Kidney glomerular epithelial cell (primary cell): ENCODE measurements at regions not wholly inside any gene's neighbourhood (a gene's known extent, or its start where the extent isn't known, plus 50 kb on each side); places are given as distances from the start of the nearest gene placed in this dataset.

ENCODE experiments used
- DNase-seq: peaks from one replicate; lab custom pipeline; 2025; lab: John Stamatoyannopoulos, UW

DNA sequence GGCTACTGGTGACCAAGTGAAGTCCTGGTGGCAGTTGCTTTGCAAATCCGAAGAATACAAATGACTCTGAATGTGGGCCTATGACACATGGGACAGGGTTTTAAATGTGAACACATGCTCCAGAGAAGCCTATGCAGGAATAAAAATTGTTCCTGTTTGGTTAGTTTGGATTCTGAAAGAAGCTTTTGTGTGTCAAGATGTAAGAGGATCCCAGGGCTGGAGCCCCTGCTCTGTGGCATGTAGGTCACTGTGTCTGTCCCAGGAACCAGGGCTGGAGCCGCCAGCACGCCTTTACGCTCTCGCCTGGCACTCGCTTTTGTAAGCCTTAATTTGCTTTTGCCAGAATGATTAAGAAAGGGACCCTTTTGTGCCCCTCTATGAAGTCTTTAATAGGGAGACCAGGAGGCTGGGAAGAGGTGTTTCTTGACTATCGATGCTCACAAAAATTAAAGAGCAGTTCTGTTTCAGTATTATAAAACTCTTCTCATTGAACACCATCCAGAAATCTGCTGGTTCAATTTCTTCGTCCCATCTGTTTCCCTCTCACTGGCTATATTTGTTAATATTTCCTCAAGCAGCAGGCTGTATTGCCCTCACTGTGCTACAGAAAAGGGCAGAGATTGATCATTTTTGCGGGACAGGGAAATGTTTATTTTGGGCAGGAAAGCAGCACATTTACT is 532.7 kb upstream of the POU3F3 start:
- DNase-seq: no peak

DNA sequence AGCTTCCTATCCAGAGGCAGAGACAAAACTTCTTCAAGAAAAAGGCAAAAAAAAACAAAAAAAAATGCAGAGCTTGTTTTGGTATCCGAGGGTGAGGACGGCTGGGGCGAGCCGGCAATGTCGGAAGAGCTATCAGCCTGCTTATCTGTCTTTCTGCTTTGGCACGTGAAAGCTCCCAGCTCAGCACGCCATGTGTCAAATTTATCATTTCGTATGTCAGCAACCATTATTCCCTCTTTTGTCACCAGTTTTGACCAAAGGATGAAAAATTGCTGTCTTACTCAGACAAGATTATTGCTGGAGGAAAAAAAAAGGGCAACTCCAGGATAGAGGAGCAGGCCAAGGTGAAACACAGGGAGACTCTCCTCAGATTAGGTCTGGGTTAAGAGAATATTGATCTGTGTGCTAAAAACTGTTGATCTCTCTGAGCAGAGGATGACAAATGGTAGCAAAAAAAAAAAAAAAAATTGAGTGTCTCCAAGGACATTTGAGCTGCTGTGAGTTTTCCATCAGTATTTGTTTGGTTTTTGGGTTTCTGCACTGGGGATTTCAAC is 532.0 kb upstream of the POU3F3 start:
- no peak for DNase-seq

DNA sequence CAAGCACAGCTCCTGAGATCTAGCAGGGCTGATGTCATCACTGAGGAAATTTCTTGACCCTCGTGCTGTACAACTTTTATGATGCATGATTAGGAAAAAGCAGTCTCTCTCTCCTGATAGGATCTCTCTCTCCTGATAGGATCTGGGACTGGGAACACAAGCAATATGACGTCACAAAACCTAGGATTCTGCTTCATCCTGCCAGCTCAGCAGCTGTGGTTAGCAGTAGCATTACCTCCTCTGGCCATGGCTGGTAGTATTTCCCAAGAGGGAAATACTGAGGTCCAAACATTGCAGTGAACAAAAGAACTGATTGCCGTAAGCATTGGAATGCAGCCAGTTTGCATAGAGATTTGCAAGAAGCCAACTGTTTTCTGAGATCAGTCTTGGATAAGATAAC is 521.2 kb upstream of the POU3F3 start:
- DNase-seq: no peak

DNA sequence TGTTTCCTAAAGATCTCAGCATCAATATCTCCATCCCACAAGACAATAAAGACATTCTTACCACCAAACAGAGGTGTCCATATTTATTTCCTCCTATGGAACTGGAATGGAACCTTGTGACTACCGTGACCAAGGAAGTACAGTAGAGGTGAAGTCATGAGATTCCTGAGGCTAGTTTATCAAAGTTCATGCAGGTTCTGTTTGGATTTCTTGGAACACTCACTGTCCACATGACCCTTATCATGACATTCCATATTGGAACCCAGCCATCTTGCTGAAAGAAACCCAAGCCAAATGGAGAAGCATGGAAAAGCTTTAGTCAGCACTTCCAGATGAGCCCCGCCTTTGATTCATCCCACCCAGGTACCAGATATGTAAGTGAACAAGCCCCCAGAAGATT is 516.0 kb upstream of the POU3F3 start:
- no peak for DNase-seq

DNA sequence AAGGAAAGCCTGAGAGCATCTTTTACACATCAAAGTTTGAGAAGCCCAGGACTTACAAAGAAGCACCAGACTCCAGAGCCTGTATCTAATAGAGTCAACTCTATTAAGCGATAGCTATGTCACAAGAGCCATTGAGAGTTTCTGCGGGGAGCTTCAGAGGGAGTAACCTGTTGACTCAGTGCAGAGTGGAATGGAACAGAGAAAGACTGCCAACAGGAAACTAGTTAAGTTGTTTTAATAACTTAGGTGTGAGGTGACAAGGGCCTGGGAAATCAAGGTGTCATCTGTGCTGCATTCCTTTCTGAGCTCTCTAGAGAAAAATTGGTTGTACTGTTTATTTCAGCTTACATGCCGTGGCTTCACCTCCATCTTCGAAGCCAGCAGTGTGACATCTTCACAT is 513.8 kb upstream of the POU3F3 start:
- DNase-seq: no peak

DNA sequence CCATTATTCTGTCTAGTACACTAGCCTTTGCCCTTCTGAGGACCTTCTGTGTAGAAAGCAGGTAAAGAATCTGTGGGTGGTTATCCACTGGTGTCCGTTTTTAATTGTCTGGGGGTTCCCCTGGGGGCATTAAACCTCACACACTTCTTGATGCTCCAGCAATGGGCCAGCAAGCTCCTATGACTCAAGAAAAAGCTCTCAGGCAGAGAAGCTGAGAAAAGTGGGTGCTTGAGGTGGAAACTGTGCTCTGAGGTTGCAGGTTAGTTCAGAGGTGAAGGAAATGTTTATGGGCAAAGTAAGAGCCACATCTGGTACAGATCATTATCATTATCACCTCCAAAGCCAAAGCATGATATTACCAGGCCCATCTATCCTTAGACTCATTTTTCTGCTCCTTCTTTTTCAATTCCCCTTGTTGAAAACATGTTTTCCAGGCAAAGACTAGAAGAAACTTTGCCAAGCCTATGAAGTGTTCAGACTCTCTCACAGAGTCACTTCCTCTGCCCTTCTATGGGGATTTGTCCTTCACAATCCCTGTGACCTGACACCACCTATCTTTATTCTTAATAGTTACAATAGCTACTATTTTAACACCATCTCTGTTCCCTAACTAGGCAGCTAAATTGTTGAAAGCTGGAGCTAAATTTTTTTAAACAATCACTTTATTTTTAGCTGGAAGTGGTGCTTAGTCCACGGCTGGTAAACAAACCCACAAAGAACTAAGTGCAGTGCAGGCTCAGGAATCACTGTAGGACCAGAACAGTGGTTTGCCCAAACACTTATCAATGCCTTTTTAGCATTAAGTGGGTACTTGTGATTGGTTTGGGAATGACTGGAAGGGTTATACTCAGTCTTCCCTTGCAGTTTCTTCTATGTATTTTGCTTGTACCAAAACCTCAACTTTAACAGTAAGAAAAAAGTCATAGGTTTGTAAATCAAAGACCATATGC is 512.8 kb upstream of the POU3F3 start:
- no peak for DNase-seq

DNA sequence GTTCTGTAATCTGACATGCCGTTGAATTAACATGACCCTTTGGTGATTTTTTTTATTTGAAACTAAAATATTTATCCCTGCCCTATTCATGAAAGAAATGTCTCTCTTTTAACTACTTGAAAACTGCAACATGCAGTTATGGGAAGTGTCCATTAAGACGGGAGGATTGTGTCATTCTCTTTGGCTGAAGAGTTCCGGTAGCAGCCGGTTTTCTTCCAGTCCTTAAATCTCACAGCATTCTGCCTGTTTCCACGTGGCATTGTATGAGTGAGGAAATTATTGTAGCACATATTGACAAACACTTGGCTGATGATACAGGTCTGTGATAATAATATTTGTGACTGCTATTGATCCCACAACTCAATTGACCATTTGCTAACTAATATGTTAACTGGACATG is 509.6 kb upstream of the POU3F3 start:
- DNase-seq: no peak

DNA sequence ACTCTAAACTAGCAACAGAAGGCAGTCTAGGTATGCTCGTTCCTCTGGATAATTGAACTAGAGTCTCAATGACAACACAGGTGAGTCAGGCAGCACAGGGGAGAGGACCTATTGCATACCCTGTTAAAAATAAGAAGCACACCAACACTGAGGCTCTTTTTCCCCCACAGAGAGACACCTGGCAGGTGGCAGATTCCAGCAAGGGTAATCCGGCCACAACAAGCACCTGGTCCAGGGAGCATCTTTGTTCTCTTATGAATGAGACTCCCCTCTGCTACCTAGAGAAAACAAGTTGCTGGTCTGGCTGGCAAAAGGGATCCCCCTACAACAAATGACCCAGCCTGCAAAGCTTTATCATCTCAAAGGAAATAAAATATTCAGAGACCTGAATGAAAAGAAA is 508.9 kb upstream of the POU3F3 start:
- no peak for DNase-seq

DNA sequence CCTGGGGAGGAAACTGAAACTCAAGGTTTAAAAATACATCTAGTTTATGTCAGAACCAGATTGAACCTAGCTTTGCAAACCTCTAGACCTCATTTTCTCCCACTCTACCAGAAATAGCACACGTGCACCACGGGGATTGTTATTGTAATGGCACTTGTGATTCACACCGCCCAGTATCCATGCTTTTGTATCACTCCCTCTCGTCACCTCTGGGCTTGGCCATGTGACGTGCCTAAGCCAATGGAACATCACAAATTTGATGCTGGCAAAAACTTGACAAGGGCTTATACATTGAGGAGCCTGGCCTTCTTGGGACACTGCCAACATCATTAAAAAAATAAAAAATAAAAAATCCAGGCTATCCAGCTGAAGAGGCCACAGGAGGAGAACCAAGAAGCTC is 495.8 kb upstream of the POU3F3 start:
- DNase-seq: no peak

DNA sequence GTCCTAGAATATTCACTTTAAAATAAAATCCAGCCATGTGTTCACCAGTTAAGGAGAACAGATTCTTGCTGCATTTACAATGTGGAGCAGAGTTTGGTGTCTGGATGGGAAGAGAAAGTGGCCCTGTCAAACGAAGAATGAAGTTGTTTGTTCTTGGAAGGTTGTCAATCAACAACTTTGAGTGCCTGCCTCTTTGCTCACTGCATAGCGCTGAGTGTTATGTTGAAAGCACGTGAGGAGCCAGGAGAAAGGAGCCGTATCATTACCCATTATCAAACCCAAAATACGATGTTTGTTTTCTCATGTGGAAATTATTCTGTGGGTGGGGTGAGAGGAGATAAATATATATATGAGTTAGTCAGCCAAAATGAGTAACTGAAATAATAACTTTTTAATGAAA is 492.5 kb upstream of the POU3F3 start:
- no peak for DNase-seq

DNA sequence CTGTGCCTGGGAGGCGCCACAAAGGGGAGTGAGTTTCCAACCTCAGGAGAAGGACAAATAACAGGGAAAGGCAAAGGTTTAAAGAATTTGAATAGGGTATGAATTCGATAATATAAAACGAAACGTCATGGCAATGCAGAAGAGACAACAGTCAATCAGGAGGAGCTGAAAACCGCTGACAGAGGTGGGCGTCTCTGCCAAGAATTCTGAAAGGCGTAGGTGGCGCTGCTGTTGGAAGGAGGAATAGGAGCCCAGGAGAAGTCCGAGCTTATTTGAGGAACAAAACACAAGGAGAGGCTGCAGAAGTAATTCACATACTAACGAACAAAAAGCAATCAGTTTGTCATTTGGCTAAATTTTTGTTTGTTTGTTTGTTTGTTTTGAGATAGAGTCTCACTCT is 485.8 kb upstream of the POU3F3 start:
- no peak for DNase-seq

DNA sequence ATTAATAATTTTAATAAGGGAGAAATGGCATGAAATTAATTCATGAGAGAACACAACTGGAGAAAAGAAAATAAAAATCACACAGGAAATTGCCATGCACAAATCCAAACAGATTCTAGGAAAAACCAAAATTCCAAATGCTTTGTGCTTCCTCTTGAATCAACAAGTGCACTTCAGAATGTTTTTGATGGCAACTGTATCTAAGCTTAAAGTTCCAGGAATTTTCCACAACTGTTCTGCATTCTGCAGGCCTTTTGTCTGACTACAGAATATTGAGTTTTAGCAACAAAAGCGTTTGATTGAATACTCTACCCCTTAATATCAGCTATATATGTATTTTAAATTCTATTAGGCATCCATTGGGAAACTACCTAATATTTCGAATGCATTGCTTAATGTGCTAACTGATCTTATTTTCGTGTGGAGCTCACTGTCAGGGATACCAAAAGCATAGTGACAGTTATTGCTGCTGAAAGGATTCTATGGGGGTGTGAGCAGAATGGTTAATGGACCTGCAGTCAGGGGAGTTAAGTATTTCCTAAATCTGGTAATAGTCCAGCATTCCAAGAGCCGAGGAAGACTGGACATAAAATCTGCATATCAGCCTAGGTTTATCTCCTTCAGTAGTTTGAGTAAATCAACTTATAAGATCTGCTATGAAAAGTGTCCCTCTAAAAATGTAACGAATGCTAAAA is 482.7 kb upstream of the POU3F3 start:
- DNase-seq: no peak

DNA sequence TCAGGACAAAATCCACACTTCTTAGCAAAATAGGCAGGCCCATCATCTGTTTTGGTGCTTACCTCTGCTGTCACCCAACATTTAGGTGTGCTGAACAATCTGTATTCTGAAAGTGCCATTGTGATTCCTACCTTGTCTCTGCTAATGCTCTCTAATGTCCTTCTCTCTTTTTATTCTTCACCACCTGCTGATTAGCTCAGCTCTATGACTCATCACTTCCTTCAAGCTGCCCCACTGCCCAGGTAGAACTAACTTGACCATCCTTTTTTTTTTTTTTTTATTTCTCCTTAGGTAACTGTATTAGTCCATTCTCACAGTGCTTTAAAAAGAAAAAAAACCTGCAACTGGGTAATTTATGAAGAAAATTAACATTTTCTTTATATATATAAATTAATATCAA is 478.7 kb upstream of the POU3F3 start:
- DNase-seq: no peak

DNA sequence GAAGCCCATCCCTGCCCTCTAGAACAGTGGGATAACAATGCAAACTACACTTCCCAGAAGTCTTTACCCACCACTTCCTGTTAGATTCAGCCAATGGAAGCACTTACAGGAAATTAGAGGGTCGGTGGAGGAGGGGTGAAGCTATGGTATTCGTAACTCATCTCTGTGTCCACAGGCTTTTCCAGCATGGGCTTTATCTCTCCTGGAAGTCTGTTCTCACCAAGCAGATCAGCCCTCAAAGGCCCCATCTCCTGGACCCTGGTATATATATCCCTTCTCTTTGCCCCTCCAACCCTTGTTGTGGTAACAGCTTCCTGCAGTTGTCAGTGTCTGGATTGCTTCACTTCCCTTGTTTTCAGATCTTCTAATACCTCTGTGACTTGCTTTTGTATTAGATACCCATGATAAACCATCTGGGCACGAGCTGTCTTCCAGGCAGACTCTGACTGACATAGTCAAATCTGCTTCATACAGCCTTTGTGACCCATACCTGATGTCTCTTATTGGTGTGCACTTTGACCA is 475.0 kb upstream of the POU3F3 start:
- peak; percentile 43 for DNase-seq

DNA sequence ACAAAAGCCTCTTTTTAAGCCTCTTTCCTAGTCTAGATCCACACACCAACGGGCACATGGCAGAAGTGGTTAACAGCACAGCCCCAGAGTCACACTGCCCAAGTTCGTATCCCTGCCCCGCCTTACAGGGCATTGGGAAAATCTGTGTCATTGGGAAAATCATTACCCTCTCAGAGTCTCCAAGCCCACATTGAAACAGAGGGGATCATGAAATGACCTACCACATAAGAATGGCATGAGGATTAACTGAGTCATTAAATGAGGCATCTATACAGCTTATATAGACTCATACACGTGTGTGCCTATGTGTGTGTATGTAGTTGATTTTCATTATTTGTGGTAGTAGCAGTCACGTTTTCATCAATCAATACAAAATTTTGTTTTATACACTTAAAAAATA is 469.0 kb upstream of the POU3F3 start:
- DNase-seq: no peak

DNA sequence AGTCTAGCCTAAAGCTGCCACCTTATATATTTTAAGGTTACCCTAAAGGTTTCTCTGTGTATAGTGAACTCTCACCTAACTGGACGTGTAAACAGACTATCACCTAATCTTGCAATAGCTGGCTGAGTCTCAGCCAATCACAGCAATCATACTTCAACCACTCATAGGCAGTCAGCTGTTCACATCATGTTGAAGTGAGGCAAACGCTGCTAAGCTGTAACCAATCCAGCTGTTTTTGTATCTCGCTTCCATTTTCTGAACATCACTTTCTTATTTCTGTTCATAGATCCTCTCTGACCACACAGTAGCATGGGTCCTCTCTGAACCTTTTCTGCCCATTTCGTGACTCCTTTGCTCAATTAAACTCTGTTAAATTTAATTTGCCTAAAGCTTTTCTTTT is 468.2 kb upstream of the POU3F3 start:
- no peak for DNase-seq

DNA sequence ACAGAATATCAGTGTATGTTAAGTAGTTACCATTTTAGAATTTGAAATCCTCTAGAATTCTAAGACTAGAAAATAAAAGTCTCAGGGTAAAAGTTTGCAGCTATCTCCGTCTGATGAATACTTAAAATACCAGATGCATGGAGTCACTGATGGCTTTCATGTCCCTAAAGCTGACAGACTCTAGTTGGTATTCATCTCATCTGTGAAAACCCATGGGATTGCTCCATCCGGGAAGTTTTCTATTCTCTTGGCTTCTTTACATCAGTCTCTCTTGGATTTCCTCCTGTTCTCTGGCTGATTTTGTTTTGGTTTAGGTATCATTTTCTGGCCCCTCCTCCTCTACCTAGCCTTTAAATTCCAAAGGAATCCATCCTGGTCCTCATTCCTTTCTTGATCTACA is 465.6 kb upstream of the POU3F3 start:
- no peak for DNase-seq

DNA sequence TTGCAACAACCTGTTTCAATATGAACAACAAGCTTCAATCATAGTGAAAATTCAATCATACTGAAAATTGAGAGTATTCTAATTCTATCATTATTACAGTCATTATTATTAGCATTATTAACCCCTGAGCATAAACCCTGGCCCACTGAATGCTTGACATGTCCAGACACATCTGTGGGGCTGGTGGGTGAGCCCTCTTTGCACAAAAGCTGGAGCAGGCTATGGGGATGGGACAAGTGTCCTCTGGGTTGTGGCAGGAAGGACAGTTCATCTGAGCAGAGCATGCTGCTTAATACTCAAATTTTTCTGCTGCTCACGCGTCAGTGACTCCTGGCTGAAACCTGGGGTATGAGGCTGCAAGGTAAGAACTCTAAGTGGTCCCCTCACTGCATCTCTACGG is 451.1 kb upstream of the POU3F3 start:
- DNase-seq: no peak

DNA sequence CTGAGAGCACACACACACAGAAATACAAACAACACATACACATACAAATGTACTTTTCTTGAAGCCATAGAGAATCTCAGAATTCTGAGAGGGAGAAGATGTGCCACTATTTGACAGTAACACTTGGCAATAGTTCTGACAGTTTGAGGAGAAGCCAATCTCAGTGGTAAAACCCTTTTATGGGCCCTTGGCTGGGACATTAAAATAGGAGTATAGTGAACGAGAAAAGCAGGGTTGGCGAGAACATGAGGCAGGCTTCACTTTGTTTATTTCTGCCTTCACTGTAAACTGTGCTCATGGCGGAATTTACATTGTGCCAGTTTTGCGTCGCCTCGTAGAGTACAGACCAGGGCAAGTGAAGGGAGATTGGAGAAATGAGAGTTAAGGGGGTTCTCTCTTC is 449.4 kb upstream of the POU3F3 start:
- DNase-seq: no peak

DNA sequence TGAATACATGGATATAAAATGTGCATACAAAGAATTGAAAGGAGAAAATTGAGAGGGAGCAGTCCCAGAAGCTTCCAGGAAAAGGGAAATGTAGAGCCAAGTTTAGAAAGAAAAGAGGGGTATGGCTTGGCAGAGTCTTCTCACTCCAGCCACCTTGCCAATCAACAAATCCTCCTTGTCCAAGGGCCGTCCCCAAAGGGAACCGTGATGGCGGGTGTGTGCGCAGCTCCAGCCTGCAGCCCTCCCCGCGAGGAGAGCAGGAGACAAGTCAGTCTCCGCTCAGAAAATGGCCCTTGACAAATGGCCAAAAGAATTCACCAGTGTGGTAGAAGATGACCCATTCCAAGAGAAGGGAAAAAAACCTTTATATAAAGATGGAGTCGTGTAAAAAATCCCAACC is 448.3 kb upstream of the POU3F3 start:
- no peak for DNase-seq

DNA sequence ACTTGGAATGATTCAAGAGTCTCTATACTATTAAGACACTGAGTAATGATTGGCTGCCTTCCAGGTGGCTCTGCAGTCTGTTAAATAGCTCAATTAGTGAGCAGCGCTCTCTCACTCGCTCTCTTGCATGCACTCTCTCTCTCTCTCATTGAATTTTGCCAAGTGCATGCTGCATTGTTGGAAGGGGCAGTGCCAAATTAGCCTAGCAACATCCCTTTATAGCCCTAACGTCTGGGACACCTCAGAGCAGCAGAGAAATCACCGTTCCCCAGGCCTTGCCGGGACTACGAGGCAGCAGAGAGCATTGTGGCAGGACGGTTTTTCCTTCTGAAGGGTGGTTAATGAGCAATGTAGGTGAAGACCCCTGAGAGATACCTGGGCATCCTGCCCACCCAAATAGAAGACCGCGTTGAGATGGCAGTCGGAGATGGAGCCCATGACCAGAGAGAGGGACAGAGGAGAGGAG is 447.6 kb upstream of the POU3F3 start:
- DNase-seq: no peak

DNA sequence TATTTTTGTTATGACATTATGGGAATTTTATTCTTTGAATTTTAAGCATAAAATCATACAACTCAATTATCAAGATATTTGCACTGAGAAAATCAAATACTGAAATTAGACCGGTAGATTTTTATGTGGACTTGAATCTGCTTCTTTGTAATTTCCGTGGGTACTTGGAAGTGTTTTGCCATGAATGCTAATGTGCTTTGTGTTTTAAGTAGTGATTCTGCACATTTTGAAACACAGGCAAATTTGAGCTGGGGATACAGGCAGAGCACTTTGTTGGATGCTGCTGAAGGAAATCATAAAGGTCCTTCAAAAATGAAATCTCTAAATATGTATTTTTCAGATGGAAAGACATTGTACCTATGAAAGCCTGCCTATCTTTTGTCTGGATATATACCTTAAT is 446.3 kb upstream of the POU3F3 start:
- DNase-seq: no peak
